OCI-LY3 (cell line): ENCODE measurements at regions not wholly inside any gene's neighbourhood (a gene's known extent, or its start where the extent isn't known, plus 50 kb on each side); places are given as distances from the start of the nearest gene placed in this dataset.

ENCODE experiments used
- H2AFZ ChIP-seq: fragments of 200-600, 300-600 bp; shearing (Covaris generic); 2 replicates; pipeline ENCODE4 v1.6.0; 2014; ENCODE audit warnings: antibody characterized with exemption, low read depth, low read length
- H3K27ac ChIP-seq: fragments of 200-600, 300-600 bp; sonication (generic); 2 replicates; pipeline ENCODE4 v1.5.1; 2014; ENCODE audit warnings: mild to moderate bottlenecking, low read length, moderate library complexity, mixed read lengths
- H3K27me3 ChIP-seq: fragments of 200-600, 300-600 bp; sonication (generic); 2 replicates; pipeline ENCODE4 v1.6.1; 2014; ENCODE audit warnings: low read depth, low read length, mixed read lengths
- H3K36me3 ChIP-seq: fragments of 200-600, 300-600 bp; sonication (generic); replicated peaks from 2 replicates; pipeline ENCODE3; 2014; ENCODE audit warnings: low read depth, low read length, mixed read lengths
- H3K4me1 ChIP-seq: fragments of 300-600, 200-600 bp; sonication (generic); 2 replicates; pipeline ENCODE4 v1.6.1; 2014; ENCODE audit warnings: low read length, mixed read lengths
- H3K4me2 ChIP-seq: fragments of 200-600, 300-600 bp; sonication (generic); 2 replicates; pipeline ENCODE4 v1.6.1; 2014; ENCODE audit warnings: low read length, mixed read lengths
- H3K4me3 ChIP-seq: fragments of 300-600, 200-600 bp; sonication (generic); 2 replicates; pipeline ENCODE4 v1.5.1; 2014; ENCODE audit warnings: antibody characterized with exemption, mild to moderate bottlenecking, low read length, moderate library complexity
- H3K79me2 ChIP-seq: fragments of 300-600, 200-600 bp; shearing (Covaris generic); 2 replicates; pipeline ENCODE4 v1.6.1; 2014; ENCODE audit warnings: mild to moderate bottlenecking, low read length, mixed read lengths
- H3K9ac ChIP-seq: fragments of 300-600, 200-600 bp; shearing (Covaris generic); 2 replicates; pipeline ENCODE4 v1.6.0; 2014; ENCODE audit warnings: mild to moderate bottlenecking, low read length, moderate library complexity
- H3K9me3 ChIP-seq: fragments of 200-600, 300-600 bp; shearing (Covaris generic); 2 replicates; pipeline ENCODE4 v1.6.1; 2014; ENCODE audit warnings: low read length, mixed read lengths; ENCODE audit not compliant: insufficient read depth
- H4K20me1 ChIP-seq: fragments of 200-600, 300-600 bp; sonication (generic); 2 replicates; pipeline ENCODE4 v1.6.1; 2016; ENCODE audit warnings: low read length, mixed read lengths; ENCODE audit not compliant: insufficient read depth
- EZH2phosphoT487 ChIP-seq: fragments of 200-600 bp; shearing (Covaris generic); IDR thresholded peaks from 2 replicates; pipeline ENCODE4 v1.6.1; 2018; ENCODE audit warnings: antibody characterized with exemption, mixed run types, low read depth
- TF ChIP-seq, protein P1 (sequence below): fragments of 200-600, 300-600 bp; sonication (generic); IDR thresholded peaks from 2 replicates; pipeline ENCODE4 v1.5.1; 2014; ENCODE audit warnings: antibody characterized with exemption, low read length, low read depth

DNA sequence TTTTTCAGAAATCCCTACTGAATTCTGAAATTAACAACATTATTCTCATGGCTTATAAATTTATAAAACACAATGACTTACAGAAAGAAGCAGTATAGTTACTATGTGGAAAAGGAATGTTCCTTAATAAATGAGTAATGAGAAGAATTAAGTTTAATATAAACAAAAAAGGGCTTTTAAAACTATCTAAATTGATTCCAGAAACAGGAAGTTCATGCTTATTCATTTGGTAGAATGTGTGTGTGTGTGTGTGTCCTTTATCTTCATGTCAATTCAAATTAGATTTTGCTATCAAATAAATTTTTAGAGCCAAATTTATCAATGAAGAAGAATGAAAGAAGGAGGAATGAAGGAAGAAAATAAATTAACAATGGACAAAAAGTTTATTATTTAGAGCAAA is 440.8 kb upstream of the LRRTM4 start:
- Histone ChIP-seq H3K9me3 (no peaks in the 10 kb centered on the region), H3K4me2 (no peak overlapping the region), H3K79me2 (no peaks in the 10 kb centered on the region), H3K4me3 (no peak overlapping the region), H3K27me3 (no peaks in the 10 kb centered on the region), H3K36me3 (no peaks in the 10 kb centered on the region), H3K4me1 (no peaks in the 10 kb centered on the region), H3K27ac (no peak overlapping the region), H3K9ac (no peak overlapping the region), H4K20me1 (no peaks in the 10 kb centered on the region), H2AFZ (no peak overlapping the region)
- no peak for TF ChIP-seq EZH2phosphoT487
- TF ChIP-seq, protein P1, sequence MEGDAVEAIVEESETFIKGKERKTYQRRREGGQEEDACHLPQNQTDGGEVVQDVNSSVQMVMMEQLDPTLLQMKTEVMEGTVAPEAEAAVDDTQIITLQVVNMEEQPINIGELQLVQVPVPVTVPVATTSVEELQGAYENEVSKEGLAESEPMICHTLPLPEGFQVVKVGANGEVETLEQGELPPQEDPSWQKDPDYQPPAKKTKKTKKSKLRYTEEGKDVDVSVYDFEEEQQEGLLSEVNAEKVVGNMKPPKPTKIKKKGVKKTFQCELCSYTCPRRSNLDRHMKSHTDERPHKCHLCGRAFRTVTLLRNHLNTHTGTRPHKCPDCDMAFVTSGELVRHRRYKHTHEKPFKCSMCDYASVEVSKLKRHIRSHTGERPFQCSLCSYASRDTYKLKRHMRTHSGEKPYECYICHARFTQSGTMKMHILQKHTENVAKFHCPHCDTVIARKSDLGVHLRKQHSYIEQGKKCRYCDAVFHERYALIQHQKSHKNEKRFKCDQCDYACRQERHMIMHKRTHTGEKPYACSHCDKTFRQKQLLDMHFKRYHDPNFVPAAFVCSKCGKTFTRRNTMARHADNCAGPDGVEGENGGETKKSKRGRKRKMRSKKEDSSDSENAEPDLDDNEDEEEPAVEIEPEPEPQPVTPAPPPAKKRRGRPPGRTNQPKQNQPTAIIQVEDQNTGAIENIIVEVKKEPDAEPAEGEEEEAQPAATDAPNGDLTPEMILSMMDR: no peak

DNA sequence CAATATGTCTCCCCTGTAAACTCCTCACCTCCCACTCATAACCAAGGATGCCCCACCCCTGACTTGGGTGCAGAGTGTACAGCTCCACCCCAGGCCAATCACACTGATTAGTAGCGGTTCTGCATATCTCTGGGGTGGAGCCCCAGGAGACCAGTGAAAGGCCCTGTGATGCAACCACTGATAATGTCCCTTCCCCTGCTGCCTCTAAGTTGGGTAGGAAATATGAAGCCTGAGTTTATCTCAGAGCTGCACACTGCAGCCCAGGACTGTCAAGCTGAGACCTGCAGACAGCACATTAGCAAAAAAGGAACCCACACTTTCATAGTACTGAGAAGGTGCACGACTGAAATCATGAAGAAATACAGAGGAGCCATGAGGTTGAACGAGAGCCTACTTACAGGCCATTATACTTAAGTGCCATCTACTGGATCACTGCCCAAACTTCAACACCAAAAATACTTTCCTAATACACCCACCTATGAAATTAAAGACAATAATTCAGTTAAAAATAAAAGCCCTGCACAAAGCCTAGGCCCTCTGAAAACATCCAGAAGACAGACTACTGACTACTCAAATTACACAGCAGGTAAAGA is 455.4 kb upstream of the LRRTM4 start:
- TF ChIP-seq EZH2phosphoT487: no peak
- TF ChIP-seq, protein P1: peak; percentile 65
- no peaks in the 10 kb centered on the region for H3K9me3 ChIP-seq
- no peaks in the 10 kb centered on the region for H3K36me3 ChIP-seq
- H4K20me1 ChIP-seq: no peaks in the 10 kb centered on the region
- peak overlapping the region; percentile 23 for H3K4me2 ChIP-seq
- 0 out of 2 replicates have a peak overlapping the region, but pooled peaks have one; percentile 12 for H3K4me3 ChIP-seq
- peak overlapping the region; percentile 42 for H2AFZ ChIP-seq
- no peak overlapping the region for H3K27ac ChIP-seq
- H3K4me1 ChIP-seq: peaks cover 9% of the 10 kb centered on the region
- H3K27me3 ChIP-seq: no peaks in the 10 kb centered on the region
- no peaks in the 10 kb centered on the region for H3K79me2 ChIP-seq
- no peak overlapping the region for H3K9ac ChIP-seq

DNA sequence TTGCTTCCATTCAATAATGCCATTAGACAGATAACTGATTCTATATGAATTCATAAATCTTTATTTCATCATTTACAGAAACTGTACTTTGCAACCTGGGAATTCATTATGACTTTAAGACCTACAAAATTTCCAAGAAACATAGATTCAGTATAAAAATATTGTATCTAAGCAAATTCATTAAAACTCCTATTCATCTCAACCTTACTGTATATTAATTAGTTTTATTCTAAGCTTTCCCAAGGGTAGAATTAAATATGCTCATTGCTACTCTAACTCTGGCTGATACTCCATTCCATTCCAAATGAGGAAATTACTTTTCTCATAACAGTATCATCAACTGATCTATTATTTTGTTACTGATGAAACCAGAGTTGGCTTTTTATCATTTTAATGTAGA is 473.0 kb upstream of the LRRTM4 start:
- H3K9me3 ChIP-seq: no peaks in the 10 kb centered on the region
- H3K27me3 ChIP-seq: no peaks in the 10 kb centered on the region
- no peak overlapping the region for H3K4me3 ChIP-seq
- TF ChIP-seq EZH2phosphoT487: no peak
- TF ChIP-seq, protein P1: no peak
- H3K36me3 ChIP-seq: no peaks in the 10 kb centered on the region
- no peak overlapping the region for H3K27ac ChIP-seq
- H3K9ac ChIP-seq: no peak overlapping the region
- H4K20me1 ChIP-seq: no peaks in the 10 kb centered on the region
- H3K4me1 ChIP-seq: no peaks in the 10 kb centered on the region
- no peak overlapping the region for H2AFZ ChIP-seq
- no peaks in the 10 kb centered on the region for H3K79me2 ChIP-seq
- no peak overlapping the region for H3K4me2 ChIP-seq

DNA sequence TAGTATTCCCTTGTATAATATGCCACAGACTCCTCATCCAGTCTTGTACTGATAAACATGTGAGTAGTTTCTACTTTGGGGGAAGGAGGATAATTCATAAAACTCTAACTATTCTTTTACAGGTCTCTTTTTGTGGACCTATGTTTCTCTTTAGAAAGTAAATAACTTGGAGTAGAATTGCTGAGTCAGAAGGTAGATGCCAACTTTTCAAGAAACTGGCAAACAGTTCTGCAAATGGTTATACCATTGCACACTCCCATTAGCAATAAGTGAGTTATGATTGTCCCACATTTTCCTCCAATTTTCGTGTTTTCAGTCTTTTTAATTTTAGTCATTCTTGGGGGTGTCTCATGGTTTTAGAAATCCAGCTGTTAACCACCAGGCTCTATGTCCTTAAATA is 477.2 kb upstream of the LRRTM4 start:
- Histone ChIP-seq H3K79me2 (no peaks in the 10 kb centered on the region), H3K9ac (no peak overlapping the region), H4K20me1 (no peaks in the 10 kb centered on the region), H3K4me1 (no peaks in the 10 kb centered on the region), H3K9me3 (no peaks in the 10 kb centered on the region), H3K4me2 (no peak overlapping the region), H3K4me3 (no peak overlapping the region), H3K27me3 (no peaks in the 10 kb centered on the region), H3K27ac (no peak overlapping the region), H3K36me3 (no peaks in the 10 kb centered on the region), H2AFZ (no peak overlapping the region)
- TF ChIP-seq EZH2phosphoT487: no peak
- TF ChIP-seq, protein P1: no peak
